GM18502 (cell line): ENCODE measurements at regions not wholly inside any gene's neighbourhood (a gene's known extent, or its start where the extent isn't known, plus 50 kb on each side); places are given as distances from the start of the nearest gene placed in this dataset.

Source experiments
- ATAC-seq: cut with Tn5 transposase; IDR thresholded peaks from one replicate; pipeline ENCODE4 v1.9.1; 2021; ENCODE audit warnings: mild to moderate bottlenecking; ENCODE audit not compliant: unreplicated experiment, poor library complexity

DNA sequence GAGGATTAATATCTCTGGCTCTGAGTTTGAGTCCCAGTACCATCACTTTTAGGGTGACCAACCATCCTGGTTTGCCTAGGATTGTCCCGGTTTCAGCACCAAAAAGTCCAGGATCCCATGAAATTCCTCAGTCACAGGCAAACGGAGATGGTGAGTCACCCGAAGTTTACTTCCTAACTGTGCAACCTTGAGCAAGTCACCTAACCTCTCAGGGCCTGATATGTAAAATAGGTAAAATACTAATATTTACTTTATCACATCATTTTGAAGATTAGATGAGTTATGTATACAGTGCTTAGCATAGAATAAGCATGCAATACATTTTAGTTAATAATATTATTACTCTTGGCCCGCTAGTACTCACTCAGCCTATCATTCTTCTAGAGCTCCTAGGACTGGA lies 91.1 kb upstream of the KCNMB2 start:
- ATAC-seq, result no peak

- ATAC-seq, result no peak
These were observed 90.2 kb upstream of the KCNMB2 start for GRCh38 chr3:178446059-178446458.

DNA sequence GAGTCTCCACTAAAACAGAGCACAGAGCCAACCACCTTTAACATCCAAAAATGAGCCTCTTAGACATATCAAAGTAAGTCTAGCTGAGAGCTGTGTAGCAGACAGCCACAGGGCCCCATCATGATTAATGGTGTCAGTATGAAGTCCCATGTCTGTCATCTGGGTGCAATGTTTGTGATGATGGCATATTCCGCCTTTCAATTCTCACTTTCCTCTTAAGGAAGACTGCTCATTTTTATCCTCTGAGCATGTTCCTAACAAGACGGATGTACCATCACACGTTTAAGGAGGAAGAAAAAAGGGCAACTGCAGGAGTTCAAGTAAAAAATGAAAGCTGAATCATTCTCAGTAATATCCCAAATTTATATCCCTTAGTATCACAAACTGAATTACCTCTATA lies 85.8 kb upstream of the KCNMB2 start:
- no peak for ATAC-seq

DNA sequence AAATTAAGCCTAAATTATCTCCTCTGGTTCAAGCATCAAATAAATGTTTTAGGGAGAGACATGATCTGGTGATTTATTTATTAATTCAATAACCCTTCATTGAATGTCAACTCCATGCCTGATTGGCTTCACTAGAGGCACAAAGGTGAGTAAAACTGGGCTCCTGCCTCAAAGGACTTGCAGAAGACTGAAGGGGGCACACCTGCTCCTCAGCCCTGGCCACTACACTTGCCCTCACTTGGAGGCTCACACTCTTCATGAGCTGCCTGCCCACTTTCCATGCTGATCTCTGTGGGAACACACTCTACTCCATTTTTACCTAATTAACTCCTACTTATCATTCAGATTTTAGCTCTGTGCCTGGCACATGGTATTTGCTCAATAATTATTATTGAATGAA lies 84.4 kb upstream of the KCNMB2 start:
- ATAC-seq, result no peak

GRCh38 chr3:178454726-178455125 lies 81.5 kb upstream of the KCNMB2 start:
- no peak for ATAC-seq

DNA sequence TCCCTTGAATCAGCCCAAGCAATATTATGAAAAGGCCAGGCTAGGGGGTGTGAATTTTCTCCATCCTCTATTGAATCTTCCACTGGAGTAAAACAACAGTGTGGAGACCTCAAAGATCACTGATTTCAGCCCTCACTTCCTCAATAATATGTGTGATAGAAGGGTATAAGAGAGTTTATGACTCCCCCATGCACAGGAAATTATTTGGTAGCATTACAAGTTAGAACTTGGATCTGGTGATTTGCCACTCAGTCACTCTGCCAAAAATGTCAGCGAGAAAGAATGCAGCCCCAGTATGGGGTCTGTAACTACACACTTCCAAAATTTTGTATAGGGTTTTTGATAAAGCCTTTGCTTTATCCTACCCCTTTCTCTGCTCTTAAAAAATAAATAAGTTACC lies 81.0 kb upstream of the KCNMB2 start:
- ATAC-seq, result no peak

- ATAC-seq, result no peak
These were observed 80.3 kb upstream of the KCNMB2 start for GRCh38 chr3:178455946-178456345.

DNA sequence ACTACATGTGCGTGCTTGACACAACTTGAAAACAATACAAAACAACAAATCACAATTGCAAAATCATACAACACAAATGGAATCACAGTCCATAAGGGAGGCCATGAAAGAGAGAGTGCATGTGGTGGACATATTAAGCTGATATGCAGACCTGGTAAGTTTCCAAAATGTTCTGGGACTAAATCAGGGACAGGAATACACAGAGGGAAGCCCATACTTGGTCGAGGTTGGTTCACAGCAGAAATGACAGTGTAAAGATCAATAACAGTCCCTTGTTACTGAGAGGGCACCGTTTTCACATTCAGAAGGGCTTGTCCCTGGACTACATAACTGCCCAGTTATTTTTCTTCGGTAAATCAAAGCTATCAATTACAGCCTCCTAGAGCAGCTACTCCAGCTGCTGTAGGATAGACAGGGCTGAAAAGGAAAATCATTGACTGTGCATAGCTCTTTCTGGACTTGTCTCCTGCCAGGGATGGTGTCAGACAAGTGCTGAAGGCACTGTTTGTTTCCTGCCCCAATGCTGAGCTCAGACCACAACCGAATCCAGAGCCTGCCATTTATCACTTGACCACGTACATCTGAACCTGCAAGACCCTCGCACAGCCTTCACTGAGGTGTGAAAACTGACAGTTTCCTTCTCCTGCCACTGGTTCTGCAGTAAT lies 79.5 kb upstream of the KCNMB2 start:
- ATAC-seq, result peak; percentile 48

- no peak for ATAC-seq
These were observed 78.7 kb upstream of the KCNMB2 start for GRCh38 chr3:178457511-178457910.

- ATAC-seq, result no peak
These were observed 77.8 kb upstream of the KCNMB2 start for GRCh38 chr3:178458313-178459037.

GRCh38 chr3:178459038-178459410 lies 77.2 kb upstream of the KCNMB2 start:
- ATAC-seq, result no peak

GRCh38 chr3:178465260-178466180 lies 70.7 kb upstream of the KCNMB2 start:
- ATAC-seq, result peak; percentile 69

DNA sequence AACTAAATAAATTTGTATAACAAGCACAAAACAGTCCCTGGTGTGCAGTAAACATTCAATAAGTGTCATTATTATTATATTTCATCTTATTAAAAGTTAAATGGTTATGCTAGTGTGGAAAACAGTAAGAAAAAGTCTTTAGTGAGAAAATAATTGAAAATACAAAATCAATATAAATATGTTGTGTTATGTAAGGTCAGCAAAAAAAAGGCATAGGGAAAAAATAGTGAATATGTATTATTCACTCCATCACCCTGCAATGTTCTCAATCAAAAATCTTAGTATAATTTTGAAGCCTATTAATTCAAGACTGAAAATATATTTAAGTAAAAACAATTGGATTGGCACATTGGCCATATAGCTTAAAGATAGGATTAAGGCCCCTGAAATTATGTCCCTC lies 63.3 kb upstream of the KCNMB2 start:
- ATAC-seq, result no peak

GRCh38 chr3:178474526-178474925 lies 61.7 kb upstream of the KCNMB2 start:
- no peak for ATAC-seq

- ATAC-seq, result no peak
These were observed 61.2 kb upstream of the KCNMB2 start for GRCh38 chr3:178475062-178475461.

DNA sequence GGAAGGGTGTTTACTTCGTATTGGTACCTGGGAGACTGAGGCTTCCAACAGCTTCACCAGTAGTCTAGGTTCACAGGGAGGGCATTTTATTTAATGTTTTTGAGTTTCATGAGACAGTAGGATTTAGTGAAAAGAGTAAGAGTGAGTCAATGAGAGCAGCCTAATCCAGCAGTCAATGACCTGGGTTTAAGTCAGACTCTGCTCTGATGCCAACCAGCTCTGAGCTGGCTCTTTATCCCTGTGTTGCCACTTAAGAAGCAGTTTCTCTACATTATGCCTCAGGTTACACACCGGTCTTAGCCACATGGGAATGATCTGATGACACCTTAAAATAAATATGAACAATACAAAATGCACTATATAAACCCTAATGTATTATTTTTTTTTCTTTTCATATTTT lies 59.4 kb upstream of the KCNMB2 start:
- ATAC-seq, result no peak

DNA sequence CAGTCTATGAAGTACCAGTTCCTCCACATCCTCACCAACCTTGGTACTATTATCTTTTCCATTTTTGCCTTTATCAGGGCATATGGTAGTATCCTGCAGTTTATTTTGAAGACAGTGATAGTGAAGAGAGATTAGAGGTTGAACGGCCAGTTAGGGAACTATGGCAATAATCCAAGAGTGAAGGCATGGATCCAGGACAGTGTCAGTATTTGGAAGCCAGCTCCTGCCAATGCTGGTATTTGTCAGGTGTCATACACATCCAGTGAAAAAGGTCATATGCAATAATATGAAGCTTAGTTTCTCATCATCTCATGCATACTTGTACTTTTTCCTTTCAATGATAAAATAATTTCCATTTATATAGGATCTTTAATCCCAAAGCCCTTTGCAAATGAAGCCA lies 56.8 kb upstream of the KCNMB2 start:
- no peak for ATAC-seq

- no peak for ATAC-seq
These were observed 56.4 kb upstream of the KCNMB2 start for GRCh38 chr3:178479860-178480259.

DNA sequence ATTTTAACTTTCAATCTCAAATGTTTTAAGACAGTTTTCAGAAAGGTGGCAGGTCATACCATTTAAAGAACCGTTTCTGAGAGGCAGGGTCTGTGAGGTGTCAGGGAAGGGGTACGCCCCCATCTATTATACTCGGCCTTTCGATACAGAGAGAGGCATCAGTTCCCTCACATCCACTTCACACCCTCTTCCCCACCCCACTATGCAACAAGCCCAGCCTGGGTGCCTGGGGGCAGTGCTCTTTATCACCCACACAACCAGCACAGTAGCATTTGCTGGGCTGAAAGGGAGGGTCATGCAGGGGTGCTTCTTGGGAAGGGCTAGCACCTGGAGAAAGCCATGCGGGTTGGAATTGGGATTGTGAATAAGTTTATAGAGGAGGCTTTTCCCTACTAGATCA lies 56.0 kb upstream of the KCNMB2 start:
- peak; percentile 21 for ATAC-seq

DNA sequence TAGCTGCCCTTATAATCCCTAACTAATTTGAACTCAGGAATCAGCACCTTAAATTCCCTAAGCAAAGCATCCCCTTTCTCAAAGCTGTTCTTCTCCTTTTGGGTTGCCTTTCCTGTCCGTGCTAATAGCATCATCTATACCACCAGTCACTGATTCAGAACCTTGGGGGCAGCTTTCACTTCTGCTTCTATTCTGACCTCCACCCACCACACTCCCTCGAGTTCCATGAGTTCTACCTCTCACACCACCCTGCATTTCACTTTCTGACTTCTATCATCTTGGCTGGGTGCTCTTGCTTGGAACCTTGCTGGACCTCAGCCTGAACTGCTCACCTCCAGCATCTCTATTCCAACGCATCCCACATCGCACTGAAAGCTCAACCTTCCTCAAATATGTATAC lies 55.4 kb upstream of the KCNMB2 start:
- ATAC-seq, result peak; percentile 100

DNA sequence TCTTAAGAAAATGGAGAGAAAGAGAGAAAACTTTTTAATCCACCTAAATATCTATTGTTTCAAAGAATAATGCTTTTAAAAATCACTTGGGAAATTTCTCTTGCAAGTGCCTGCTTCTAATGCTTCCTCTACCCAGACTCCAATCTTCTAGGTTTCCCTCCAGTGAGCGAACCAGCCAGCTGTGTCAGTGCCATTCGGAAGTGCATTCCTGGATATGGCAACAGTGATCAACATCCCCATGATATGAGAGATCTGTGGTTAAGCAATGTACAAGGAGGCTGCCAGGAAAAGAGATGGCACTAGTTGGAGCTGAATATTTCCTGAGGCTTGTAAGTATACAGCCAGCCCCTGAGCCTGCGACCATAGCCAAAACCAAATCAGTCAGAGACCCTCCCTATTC lies 53.3 kb upstream of the KCNMB2 start:
- ATAC-seq, result no peak
